WTC11 (cell line): ENCODE measurements at regions not wholly inside any gene's neighbourhood (a gene's known extent, or its start where the extent isn't known, plus 50 kb on each side); places are given as distances from the start of the nearest gene placed in this dataset.
A peak's percentile ranks its signal among the peaks of the same experiment; 100 is the strongest.

ENCODE experiments used
- ATAC-seq: fragments of 200-7000 bp; cut with Tn5 transposase; 2 replicates; pipeline ENCODE4 v1.10.0; 2021; ENCODE audit warnings: mild to moderate bottlenecking, moderate library complexity
- CTCF ChIA-PET: fragments of 300-600 bp; sonication (Branson Sonifier 250); formaldehyde crosslinking; loops from one replicate; lab custom pipeline; 2021; ENCODE audit warnings: antibody characterized with exemption; lab: Charles Lee
- POLR2A ChIA-PET: fragments of 350-600 bp; sonication (Branson Sonifier 250); formaldehyde crosslinking; loops from one replicate; lab custom pipeline; 2021; ENCODE audit warnings: antibody characterized with exemption; lab: Charles Lee
- DNase-seq: peaks from one replicate; pipeline ENCODE4 v3.0.0; 2021; ENCODE audit warnings: low spot score
- H3K27ac Mint-ChIP-seq: 2 replicates; pipeline ENCODE4 v1.8.0; 2021; ENCODE audit warnings: mixed read lengths
- H3K27me3 Mint-ChIP-seq: 2 replicates; pipeline ENCODE4 v1.8.0; 2021; ENCODE audit warnings: low read depth, mild to moderate bottlenecking, moderate library complexity, mixed read lengths
- H3K36me3 Mint-ChIP-seq: 2 replicates; pipeline ENCODE4 v1.8.0; 2021; ENCODE audit warnings: mixed read lengths
- H3K4me1 Mint-ChIP-seq: 2 replicates; pipeline ENCODE4 v1.8.0; 2022; ENCODE audit warnings: mixed read lengths
- H3K4me3 Mint-ChIP-seq: 2 replicates; pipeline ENCODE4 v1.8.0; 2021; ENCODE audit warnings: mild to moderate bottlenecking, moderate library complexity, mixed read lengths
- H3K9me3 Mint-ChIP-seq: 2 replicates; pipeline ENCODE4 v1.8.0; 2021; ENCODE audit warnings: mixed read lengths
- AFF4 ChIP-seq: sonication (generic); formaldehyde crosslinking; IDR thresholded peaks from 2 replicates; pipeline ENCODE4 v1.8.1; 2023; ENCODE audit warnings: mild to moderate bottlenecking, missing genetic modification reagents, borderline replicate concordance
- ATF2 ChIP-seq: sonication (generic); formaldehyde crosslinking; IDR thresholded peaks from 2 replicates; pipeline ENCODE4 v1.8.1; 2022; ENCODE audit warnings: low read depth, missing genetic modification reagents, borderline replicate concordance
- ATF6 ChIP-seq: sonication (generic); formaldehyde crosslinking; IDR thresholded peaks from 2 replicates; pipeline ENCODE4 v1.8.1; 2023; ENCODE audit warnings: mild to moderate bottlenecking, missing genetic modification reagents
- CDX4 ChIP-seq: fragments of 250-450 bp; sonication (Bioruptor Pico); IDR thresholded peaks from 2 replicates; pipeline ENCODE4 v1.9.0; 2021; ENCODE audit warnings: moderate library complexity, mild to moderate bottlenecking, inconsistent platforms, borderline replicate concordance
- E2F4 ChIP-seq: sonication (generic); formaldehyde crosslinking; IDR thresholded peaks from 2 replicates; pipeline ENCODE4 v1.8.1; 2022; ENCODE audit warnings: low read depth, mild to moderate bottlenecking, moderate library complexity, missing genetic modification reagents, borderline replicate concordance
- E2F5 ChIP-seq: sonication (generic); formaldehyde crosslinking; IDR thresholded peaks from 2 replicates; pipeline ENCODE4 v1.8.1; 2022; ENCODE audit warnings: mild to moderate bottlenecking, moderate library complexity, missing genetic modification reagents
- HMGA2 ChIP-seq: fragments of 250-450 bp; sonication (Bioruptor Pico); IDR thresholded peaks from 2 replicates; pipeline ENCODE4 v1.4.0; 2021; ENCODE audit warnings: mild to moderate bottlenecking, moderate library complexity
- IRF2 ChIP-seq: sonication (generic); formaldehyde crosslinking; IDR thresholded peaks from 2 replicates; pipeline ENCODE4 v1.8.0; 2022; ENCODE audit warnings: low read depth, missing genetic modification reagents, borderline replicate concordance
- MAX ChIP-seq: sonication (generic); formaldehyde crosslinking; IDR thresholded peaks from 2 replicates; pipeline ENCODE4 v1.8.0; 2022; ENCODE audit warnings: mild to moderate bottlenecking, missing genetic modification reagents
- NFATC4 ChIP-seq: fragments of 250-450 bp; sonication (Bioruptor Pico); IDR thresholded peaks from 2 replicates; pipeline ENCODE4 v1.9.0; 2021; ENCODE audit warnings: mild to moderate bottlenecking
- NR3C1 ChIP-seq: sonication (generic); formaldehyde crosslinking; conservative IDR thresholded peaks from 2 replicates; pipeline ENCODE4 v1.8.1; 2023; ENCODE audit warnings: low read depth, mild to moderate bottlenecking, missing genetic modification reagents
- PRRX2 ChIP-seq: fragments of 250-450 bp; sonication (Bioruptor Pico); IDR thresholded peaks from 2 replicates; pipeline ENCODE4 v1.8.0; 2021; ENCODE audit warnings: mild to moderate bottlenecking
- SOX15 ChIP-seq: fragments of 250-450 bp; sonication (Bioruptor Pico); IDR thresholded peaks from 2 replicates; pipeline ENCODE4 v1.9.0; 2021; ENCODE audit warnings: mild to moderate bottlenecking
- ZMAT4 ChIP-seq: fragments of 250-450 bp; sonication (Bioruptor Pico); IDR thresholded peaks from 2 replicates; pipeline ENCODE4 v1.9.0; 2021; ENCODE audit warnings: mild to moderate bottlenecking
- ZNF138 ChIP-seq: sonication (generic); formaldehyde crosslinking; conservative IDR thresholded peaks from 2 replicates; pipeline ENCODE4 v1.8.1; 2022; ENCODE audit warnings: mild to moderate bottlenecking, moderate library complexity, missing genetic modification reagents
- ZNF263 ChIP-seq: sonication (generic); formaldehyde crosslinking; IDR thresholded peaks from 2 replicates; pipeline ENCODE4 v1.8.1; 2022; ENCODE audit warnings: low read depth, mild to moderate bottlenecking, moderate library complexity, missing genetic modification reagents
- ZNF396 ChIP-seq: fragments of 250-450 bp; sonication (Bioruptor Pico); IDR thresholded peaks from 2 replicates; pipeline ENCODE4 v1.8.0; 2021; ENCODE audit warnings: mild to moderate bottlenecking, moderate library complexity, borderline replicate concordance
- ZNF416 ChIP-seq: fragments of 250-450 bp; sonication (Bioruptor Pico); IDR thresholded peaks from 2 replicates; pipeline ENCODE4 v1.9.0; 2021; ENCODE audit warnings: mild to moderate bottlenecking, inconsistent platforms
- ZNF532 ChIP-seq: fragments of 250-450 bp; sonication (Bioruptor Pico); IDR thresholded peaks from 2 replicates; pipeline ENCODE4 v1.9.0; 2021; ENCODE audit warnings: mild to moderate bottlenecking, borderline replicate concordance

- TF ChIP-seq ATF6 (CRISPR knock-in tag) (no peak), CDX4 (no peak), NR3C1 (CRISPR knock-in tag) (no peak), HMGA2 (no peak), MAX (CRISPR knock-in tag) (no peak), ZMAT4 (CRISPR knock-in tag) (no peak), ZNF532 (CRISPR knock-in tag) (no peak)
Observed at GRCh38 chr10:123272171-123272570, 118.0 kb downstream of the BUB3 start (continued).

- H3K27ac Mint-ChIP-seq, result no peak overlapping the region
- peaks cover 5% of the 10 kb centered on the region; the same call in 1 of the 2 replicates for H3K27me3 Mint-ChIP-seq
- peak; percentile 56 for ATAC-seq
- peak; percentile 29 for DNase-seq
- peaks cover 22% of the 10 kb centered on the region for H3K4me1 Mint-ChIP-seq
- peak overlapping the region; percentile 52 for H3K4me3 Mint-ChIP-seq
- POLR2A ChIA-PET, result interaction anchor here (0.7 kb wide), 1 partner anchor 998 kb away, joined by 4 read pairs; no protein-coding TSS in a partner anchor
- H3K36me3 Mint-ChIP-seq, result peaks cover 15% of the 10 kb centered on the region
- CTCF ChIA-PET, result interaction anchor here (0.6 to 1.8 kb wide), 10 partner anchors 9 to 332 kb away, joined by 3 to 4 read pairs (median 3); no protein-coding TSS in a partner anchor
- H3K9me3 Mint-ChIP-seq, result peaks cover 11% of the 10 kb centered on the region
- no peak for TF ChIP-seq NFATC4
- TF ChIP-seq PRRX2, result no peak
- TF ChIP-seq ZNF263, result no peak
- TF ChIP-seq SOX15, result no peak
- no peak for TF ChIP-seq ZNF138 (CRISPR knock-in tag)
- no peak for TF ChIP-seq IRF2
- TF ChIP-seq ZNF416 (CRISPR knock-in tag), result no peak
- no peak for TF ChIP-seq AFF4 (CRISPR knock-in tag)
- TF ChIP-seq E2F5 (CRISPR knock-in tag), result no peak
- TF ChIP-seq E2F4 (CRISPR knock-in tag), result no peak
- no peak for TF ChIP-seq ZNF396 (CRISPR knock-in tag)
- TF ChIP-seq ATF2 (CRISPR knock-in tag), result no peak
Observed at GRCh38 chr10:123274306-123275135, 120.3 kb downstream of the BUB3 start.
